AG04450 (cell line): ENCODE measurements at regions not wholly inside any gene's neighbourhood (a gene's known extent, or its start where the extent isn't known, plus 50 kb on each side); places are given as distances from the start of the nearest gene placed in this dataset.

Experiments
- CTCF ChIA-PET: fragments of 300-600, 350-600 bp; formaldehyde crosslinking; extraction: SDS; loops from one replicate; lab custom pipeline; 2022; ENCODE audit warnings: antibody characterized with exemption, inconsistent platforms; lab: Charles Lee
- POLR2A ChIA-PET: fragments of 350-600 bp; formaldehyde crosslinking; extraction: SDS; loops from one replicate; lab custom pipeline; 2021; ENCODE audit warnings: antibody characterized with exemption, inconsistent platforms; lab: Yijun Ruan, JAX
- DNase-seq: peaks from one replicate; pipeline ENCODE4 v3.0.0-alpha.2; 2011; ENCODE audit warnings: low read depth, low spot score
- H3K27ac ChIP-seq: one replicate; pipeline ENCODE4 v1.5.1; 2012; ENCODE audit warnings: low read depth, low read length, control low read depth
- H3K27me3 ChIP-seq: one replicate; pipeline ENCODE4 v1.6.0; 2012; ENCODE audit warnings: low read length; ENCODE audit not compliant: control insufficient read depth, insufficient read depth
- H3K4me3 ChIP-seq: 2 replicates; pipeline ENCODE4 v1.5.1; 2011; ENCODE audit warnings: mild to moderate bottlenecking, low read depth, low read length, control low read depth
- H3K9me3 ChIP-seq: 2 replicates; pipeline ENCODE4 v1.5.1; 2012; ENCODE audit warnings: low read length; ENCODE audit not compliant: control insufficient read depth, insufficient read depth
- CTCF ChIP-seq: IDR thresholded peaks from 2 replicates; pipeline ENCODE4 v1.5.1; 2011; ENCODE audit warnings: low read depth, low read length, control low read depth, inconsistent platforms

- no peak for TF ChIP-seq CTCF
- ChIA-PET CTCF (no interaction called here), POLR2A (no interaction called here)
- Histone ChIP-seq H3K27ac (no peak overlapping the region), H3K4me3 (no peak overlapping the region), H3K27me3 (no peaks in the 10 kb centered on the region), H3K9me3 (no peaks in the 10 kb centered on the region)
- DNase-seq: no peak
Measured at GRCh38 chr2:146572598-146572997, 1272.2 kb upstream of the ACVR2A start.

GRCh38 chr2:146561996-146562395 is 1282.8 kb upstream of the ACVR2A start:
- Histone ChIP-seq H3K4me3 (no peak overlapping the region), H3K9me3 (no peaks in the 10 kb centered on the region), H3K27me3 (no peaks in the 10 kb centered on the region), H3K27ac (no peak overlapping the region)
- ChIA-PET CTCF (interaction anchor here (0.6 kb wide), 1 partner anchor 10 kb away, joined by 3 read pairs; no protein-coding TSS in a partner anchor), POLR2A (no interaction called here)
- DNase-seq: no peak
- no peak for TF ChIP-seq CTCF

- no peaks in the 10 kb centered on the region for H3K9me3 ChIP-seq
- no peaks in the 10 kb centered on the region for H3K27me3 ChIP-seq
- CTCF ChIA-PET: no interaction called here
- H3K27ac ChIP-seq: no peak overlapping the region
- DNase-seq: no peak
- H3K4me3 ChIP-seq: no peak overlapping the region
- TF ChIP-seq CTCF: no peak
- POLR2A ChIA-PET: no interaction called here
Measured at GRCh38 chr2:146547236-146547635, 1297.6 kb upstream of the ACVR2A start.

- H3K27ac ChIP-seq: no peak overlapping the region
- no peaks in the 10 kb centered on the region for H3K27me3 ChIP-seq
- no peak overlapping the region for H3K4me3 ChIP-seq
- no peaks in the 10 kb centered on the region for H3K9me3 ChIP-seq
- CTCF ChIA-PET: no interaction called here
- DNase-seq: no peak
- POLR2A ChIA-PET: no interaction called here
- no peak for TF ChIP-seq CTCF
Measured at GRCh38 chr2:146544701-146545100, 1300.1 kb upstream of the ACVR2A start.

GRCh38 chr2:146541896-146542295 is 1302.9 kb upstream of the ACVR2A start:
- DNase-seq: no peak
- CTCF ChIA-PET: no interaction called here
- POLR2A ChIA-PET: no interaction called here
- no peaks in the 10 kb centered on the region for H3K9me3 ChIP-seq
- no peak for TF ChIP-seq CTCF
- H3K27me3 ChIP-seq: no peaks in the 10 kb centered on the region
- H3K4me3 ChIP-seq: no peak overlapping the region
- H3K27ac ChIP-seq: no peak overlapping the region
